Smooth muscle cell (in vitro differentiated cells): ENCODE measurements at regions not wholly inside any gene's neighbourhood (a gene's known extent, or its start where the extent isn't known, plus 50 kb on each side); places are given as distances from the start of the nearest gene placed in this dataset.
"Not testable (repeated sequence)": the region's sequence is repeated elsewhere in the genome, so short reads cannot be mapped to it uniquely, and the experiment has no call there.

Experiments used
- DNase-seq: peaks from one replicate; lab custom pipeline; 2025; ENCODE audit not compliant: unreplicated experiment; lab: John Stamatoyannopoulos, UW
- H2AFZ ChIP-seq: fragments of 200-600 bp; sonication (generic); 2 replicates; pipeline ENCODE4 v1.6.0; 2016; ENCODE audit warnings: antibody characterized with exemption, low read depth, mild to moderate bottlenecking
- H3F3A ChIP-seq: fragments of 200-600 bp; sonication (generic); 2 replicates; pipeline ENCODE4 v1.6.0; 2017; ENCODE audit warnings: antibody characterized with exemption, low read depth
- H3K27ac ChIP-seq: fragments of 200-600 bp; sonication (generic); 2 replicates; pipeline ENCODE4 v1.5.1; 2016; ENCODE audit warnings: low read depth, mild to moderate bottlenecking
- H3K27me3 ChIP-seq: fragments of 200-600 bp; sonication (generic); 2 replicates; pipeline ENCODE4 v1.6.1; 2016; ENCODE audit warnings: low read depth, mild to moderate bottlenecking
- H3K36me3 ChIP-seq: fragments of 200-600 bp; sonication (generic); 2 replicates; pipeline ENCODE4 v1.5.1; 2016; ENCODE audit warnings: low read depth
- H3K4me1 ChIP-seq: fragments of 200-600 bp; sonication (generic); 2 replicates; pipeline ENCODE4 v1.5.1; 2016; ENCODE audit warnings: low read depth
- H3K4me2 ChIP-seq: fragments of 200-600 bp; sonication (generic); 2 replicates; pipeline ENCODE4 v1.6.0; 2016; ENCODE audit warnings: mild to moderate bottlenecking
- H3K4me3 ChIP-seq: fragments of 200-600 bp; sonication (generic); 2 replicates; pipeline ENCODE4 v1.5.1; 2016; ENCODE audit warnings: mild to moderate bottlenecking
- H3K79me2 ChIP-seq: fragments of 200-600 bp; sonication (generic); 2 replicates; pipeline ENCODE4 v1.6.0; 2016; ENCODE audit warnings: low read depth, mild to moderate bottlenecking
- H3K9ac ChIP-seq: fragments of 200-600 bp; sonication (generic); 2 replicates; pipeline ENCODE4 v1.6.0; 2016; ENCODE audit warnings: low read depth
- H3K9me3 ChIP-seq: fragments of 200-600 bp; sonication (generic); replicated peaks from 2 replicates; pipeline ENCODE4 v1.5.1; 2016; ENCODE audit warnings: low read depth
- H4K20me1 ChIP-seq: fragments of 200-600 bp; sonication (generic); 2 replicates; pipeline ENCODE4 v1.6.0; 2016; ENCODE audit warnings: low read depth
- WGBS: methylation state at CpG from one replicate; pipeline ENCODE4 v1.1.7; 2016; ENCODE audit warnings: low lambda C conversion rate; 5-methylcytosine and 5-hydroxymethylcytosine counted together
- TF ChIP-seq, protein P1 (sequence below): fragments of 200-600 bp; sonication (generic); IDR thresholded peaks from 2 replicates; pipeline ENCODE4 v1.5.1; 2017; ENCODE audit warnings: borderline replicate concordance, mild to moderate bottlenecking, antibody characterized with exemption; ENCODE audit not compliant: insufficient read depth, poor library complexity, severe bottlenecking

DNA sequence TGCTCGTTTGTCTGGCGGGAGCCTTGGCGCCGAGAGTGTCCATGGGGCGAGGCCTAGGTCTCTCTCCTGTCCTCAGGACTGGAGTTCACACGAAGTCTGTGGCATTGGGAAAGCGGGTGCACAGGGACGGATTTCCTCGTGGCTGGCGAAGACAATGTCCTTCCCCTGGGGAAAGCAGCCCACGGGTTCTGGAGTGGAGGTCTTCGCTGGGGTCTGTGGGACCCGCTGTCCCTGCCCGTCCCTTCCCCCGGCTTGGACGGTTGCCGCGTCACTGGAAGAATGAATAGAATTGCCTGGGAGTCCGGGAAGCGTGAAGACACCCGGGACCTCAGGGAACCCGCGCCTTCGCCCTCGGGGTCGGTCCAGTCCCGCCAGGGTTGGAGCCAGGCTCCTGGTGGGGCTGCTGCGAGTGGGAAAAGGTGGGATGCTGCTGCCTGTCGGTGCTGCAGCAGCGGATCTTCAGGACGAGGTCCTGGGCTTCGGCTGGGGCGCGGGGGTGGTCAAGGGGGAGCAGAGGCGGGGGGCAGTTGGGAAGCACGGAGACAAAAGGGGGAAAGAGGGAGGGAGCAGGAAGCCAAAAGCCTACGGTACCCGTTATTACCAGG is 441.8 kb upstream of the DEFB115 start:
- Histone ChIP-seq H4K20me1 (no peaks in the 10 kb centered on the region), H3K27me3 (no peaks in the 10 kb centered on the region), H3K9ac (no peak overlapping the region), H3K4me3 (no peak overlapping the region), H3K27ac (no peak overlapping the region), H3K4me1 (no peaks in the 10 kb centered on the region), H2AFZ (no peak overlapping the region), H3F3A (no peaks in the 10 kb centered on the region), H3K36me3 (no peaks in the 10 kb centered on the region), H3K4me2 (no peak overlapping the region), H3K79me2 (no peaks in the 10 kb centered on the region), H3K9me3 (no peaks in the 10 kb centered on the region)
- WGBS: 81% methylated on average over 31 of the region's 38 CpGs
- TF ChIP-seq, protein P1, sequence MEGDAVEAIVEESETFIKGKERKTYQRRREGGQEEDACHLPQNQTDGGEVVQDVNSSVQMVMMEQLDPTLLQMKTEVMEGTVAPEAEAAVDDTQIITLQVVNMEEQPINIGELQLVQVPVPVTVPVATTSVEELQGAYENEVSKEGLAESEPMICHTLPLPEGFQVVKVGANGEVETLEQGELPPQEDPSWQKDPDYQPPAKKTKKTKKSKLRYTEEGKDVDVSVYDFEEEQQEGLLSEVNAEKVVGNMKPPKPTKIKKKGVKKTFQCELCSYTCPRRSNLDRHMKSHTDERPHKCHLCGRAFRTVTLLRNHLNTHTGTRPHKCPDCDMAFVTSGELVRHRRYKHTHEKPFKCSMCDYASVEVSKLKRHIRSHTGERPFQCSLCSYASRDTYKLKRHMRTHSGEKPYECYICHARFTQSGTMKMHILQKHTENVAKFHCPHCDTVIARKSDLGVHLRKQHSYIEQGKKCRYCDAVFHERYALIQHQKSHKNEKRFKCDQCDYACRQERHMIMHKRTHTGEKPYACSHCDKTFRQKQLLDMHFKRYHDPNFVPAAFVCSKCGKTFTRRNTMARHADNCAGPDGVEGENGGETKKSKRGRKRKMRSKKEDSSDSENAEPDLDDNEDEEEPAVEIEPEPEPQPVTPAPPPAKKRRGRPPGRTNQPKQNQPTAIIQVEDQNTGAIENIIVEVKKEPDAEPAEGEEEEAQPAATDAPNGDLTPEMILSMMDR: no peak
- DNase-seq: no peak

DNA sequence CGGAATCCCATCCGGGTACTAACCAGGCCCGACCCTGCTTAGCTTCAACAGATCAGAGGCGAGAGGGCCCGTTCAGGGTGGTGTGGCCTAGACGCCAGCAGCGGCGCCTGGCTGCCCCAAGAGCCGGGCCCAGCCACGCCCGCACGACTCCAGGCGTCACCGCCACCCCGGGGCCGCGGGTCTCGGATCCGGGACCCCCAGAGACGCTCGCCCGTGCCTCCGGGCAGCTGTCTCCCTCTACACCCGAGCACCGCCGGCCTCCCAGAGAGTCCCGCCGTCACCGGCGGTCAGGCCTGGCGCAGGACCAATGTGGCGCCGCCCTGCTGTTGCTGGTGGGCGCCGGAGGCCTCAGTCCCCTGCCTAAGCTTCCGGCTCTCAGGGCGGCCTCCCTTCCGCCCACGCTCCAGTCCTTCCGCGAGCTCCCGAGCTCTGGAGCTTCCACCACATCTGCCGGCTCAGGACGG is 441.2 kb upstream of the DEFB115 start:
- no peak overlapping the region for H3K4me2 ChIP-seq
- WGBS: 86% methylated on average over 44 of the region's 44 CpGs
- no peak overlapping the region for H3K4me3 ChIP-seq
- DNase-seq: no peak
- no peak overlapping the region for H2AFZ ChIP-seq
- H3K79me2 ChIP-seq: no peaks in the 10 kb centered on the region
- H3F3A ChIP-seq: no peaks in the 10 kb centered on the region
- no peaks in the 10 kb centered on the region for H3K27me3 ChIP-seq
- H4K20me1 ChIP-seq: no peaks in the 10 kb centered on the region
- no peak overlapping the region for H3K27ac ChIP-seq
- no peaks in the 10 kb centered on the region for H3K36me3 ChIP-seq
- no peaks in the 10 kb centered on the region for H3K4me1 ChIP-seq
- H3K9ac ChIP-seq: no peak overlapping the region
- no peaks in the 10 kb centered on the region for H3K9me3 ChIP-seq
- TF ChIP-seq, protein P1: no peak

DNA sequence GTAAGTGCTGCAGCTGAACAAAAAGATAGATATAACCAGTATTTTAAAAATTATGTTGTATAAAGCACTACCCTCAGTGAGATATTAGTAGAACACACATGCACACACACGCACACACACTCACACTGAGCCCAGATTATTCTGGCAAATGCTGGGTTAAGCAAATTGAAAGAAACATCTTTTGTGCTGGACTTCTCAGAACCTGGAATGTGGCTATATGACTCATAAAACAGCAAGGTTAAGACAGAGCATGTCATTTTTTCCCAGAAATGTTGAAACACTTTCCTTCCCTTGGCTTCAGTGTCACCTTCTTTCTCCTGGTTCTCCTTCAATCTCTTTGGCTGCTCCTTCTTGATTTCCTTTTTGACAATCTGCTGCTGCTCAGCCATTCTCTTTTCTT is 435.8 kb upstream of the DEFB115 start:
- not testable (repeated sequence) for H3K27ac ChIP-seq, H3K4me3 ChIP-seq, H2AFZ ChIP-seq, H3F3A ChIP-seq, H3K27me3 ChIP-seq, H3K4me1 ChIP-seq, H3K36me3 ChIP-seq, DNase-seq, H4K20me1 ChIP-seq, H3K9me3 ChIP-seq, H3K79me2 ChIP-seq, H3K4me2 ChIP-seq, H3K9ac ChIP-seq
- 77% methylated on average over 1 of the region's 1 CpG for WGBS

DNA sequence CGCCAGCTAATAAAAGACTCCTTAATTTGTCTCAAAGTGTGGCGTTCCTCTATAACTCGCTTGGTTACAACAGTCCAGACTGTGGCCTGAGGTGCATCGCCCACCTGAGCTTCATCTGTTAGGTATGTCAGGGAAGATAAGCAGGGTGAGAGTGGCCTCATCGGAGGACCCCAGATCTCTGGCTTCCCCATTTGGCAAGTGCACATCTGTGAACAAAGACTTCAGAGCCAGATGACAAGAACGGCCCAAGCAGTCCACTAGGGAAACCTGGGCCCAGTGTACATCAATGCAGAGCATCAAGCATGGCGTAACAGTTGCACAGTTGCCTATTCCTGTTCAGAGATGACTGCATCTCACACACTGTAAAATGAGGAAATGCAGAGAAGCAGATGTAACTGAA is 432.8 kb upstream of the DEFB115 start:
- not testable (repeated sequence) for H3K4me1 ChIP-seq, H2AFZ ChIP-seq, H4K20me1 ChIP-seq, H3K9ac ChIP-seq, H3K79me2 ChIP-seq, H3K27me3 ChIP-seq, H3F3A ChIP-seq, H3K36me3 ChIP-seq, H3K4me3 ChIP-seq, DNase-seq, H3K4me2 ChIP-seq, H3K27ac ChIP-seq, H3K9me3 ChIP-seq
- WGBS: 67% methylated on average over 7 of the region's 7 CpGs

DNA sequence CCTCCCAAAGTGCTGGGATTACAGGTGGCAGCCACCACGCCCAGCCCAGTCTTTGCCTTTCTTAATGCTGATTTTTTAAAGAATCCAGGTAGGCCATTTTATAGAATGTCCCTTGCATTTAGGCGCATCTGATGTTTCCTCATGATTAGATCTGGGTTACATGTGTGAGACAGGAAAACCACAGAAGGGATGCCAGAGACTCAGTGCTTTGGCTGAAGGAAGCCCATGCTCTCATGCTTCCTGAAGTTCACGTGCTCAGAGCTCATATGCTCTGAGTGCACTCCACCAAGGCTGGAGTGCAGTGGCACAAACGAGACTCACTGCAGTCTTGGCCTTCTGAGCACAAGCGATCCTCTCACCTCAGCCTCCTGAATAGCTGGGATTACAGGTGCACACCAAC is 411.5 kb upstream of the DEFB115 start:
- H3K4me2 ChIP-seq, H3K4me1 ChIP-seq, H3K79me2 ChIP-seq, H3K4me3 ChIP-seq, H3K9ac ChIP-seq, H3K36me3 ChIP-seq, H3K27me3 ChIP-seq, DNase-seq, H3K9me3 ChIP-seq, H3F3A ChIP-seq, H3K27ac ChIP-seq, H2AFZ ChIP-seq, H4K20me1 ChIP-seq: not testable (repeated sequence)
- 85% methylated on average over 5 of the region's 5 CpGs for WGBS

DNA sequence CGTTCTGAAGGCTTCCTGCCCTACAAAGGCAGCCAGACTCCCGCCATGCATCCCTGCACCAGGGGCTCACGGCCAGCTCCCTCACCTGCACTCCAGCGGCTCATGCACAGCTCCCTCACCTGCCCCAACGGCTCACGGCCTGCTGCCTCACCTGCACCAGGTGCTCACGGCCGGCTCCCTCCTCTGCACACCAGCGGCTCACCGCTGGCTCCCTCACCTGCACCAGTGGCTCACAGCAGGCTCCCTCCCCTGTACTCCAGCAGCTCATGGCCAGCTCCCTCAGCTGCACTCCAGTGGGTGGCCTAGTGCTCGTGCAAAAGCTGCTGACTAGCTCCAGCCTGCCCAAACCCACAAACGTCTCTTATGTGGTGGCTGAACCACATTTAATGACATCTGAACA is 389.2 kb upstream of the DEFB115 start:
- not testable (repeated sequence) for H3K79me2 ChIP-seq, H3K4me2 ChIP-seq, H3K36me3 ChIP-seq, H4K20me1 ChIP-seq, H3K27ac ChIP-seq, H3K27me3 ChIP-seq, H3F3A ChIP-seq, H3K4me1 ChIP-seq, H2AFZ ChIP-seq, H3K9me3 ChIP-seq, H3K9ac ChIP-seq, DNase-seq, H3K4me3 ChIP-seq
- 86% methylated on average over 12 of the region's 12 CpGs for WGBS

DNA sequence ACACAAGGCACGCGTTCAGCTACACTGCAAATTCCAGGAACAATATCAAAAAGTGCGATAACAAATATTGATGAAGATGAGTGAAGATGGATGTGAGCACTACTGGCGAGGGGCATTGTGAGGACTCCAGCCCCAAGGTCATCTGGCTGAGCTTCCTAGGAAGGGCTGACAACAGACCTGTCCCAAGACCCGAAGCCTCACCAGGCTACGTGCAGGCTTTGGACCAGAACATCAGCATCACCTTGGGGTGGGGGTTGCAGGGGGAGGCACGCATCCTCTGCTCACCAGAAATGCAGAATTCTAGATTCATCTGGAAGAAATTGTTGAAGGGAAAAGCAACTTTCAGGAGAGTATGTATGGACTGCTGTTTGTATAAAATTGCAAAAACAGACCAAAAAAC is 386.3 kb upstream of the DEFB115 start:
- H3K4me2 ChIP-seq, H4K20me1 ChIP-seq, H3K79me2 ChIP-seq, H3K4me1 ChIP-seq, DNase-seq, H3K4me3 ChIP-seq, H3K9me3 ChIP-seq, H3K27ac ChIP-seq, H3K9ac ChIP-seq, H3F3A ChIP-seq, H3K27me3 ChIP-seq, H2AFZ ChIP-seq, H3K36me3 ChIP-seq: not testable (repeated sequence)
- WGBS: 66% methylated on average over 7 of the region's 7 CpGs
